ENCODE measurements at regions not wholly inside any gene's neighbourhood (a gene's known extent, or its start where the extent isn't known, plus 50 kb on each side); places are given as distances from the start of the nearest gene placed in this dataset.
"Not testable (repeated sequence)": the region's sequence is repeated elsewhere in the genome, so short reads cannot be mapped to it uniquely, and the experiment has no call there.

GRCh38 chr13:78540058-78540457 lies 63.3 kb downstream of the POU4F1 start:
- Mint-ChIP-seq H3K4me3 (no peak overlapping the region), H3K9me3 (peaks cover 0 to 9% (median 0%) of the 10 kb centered on the region in 9 donors), H3K27me3 (peaks cover 8 to 42% (median 18%) of the 10 kb centered on the region in 5 donors), H3K36me3 (no peaks in the 10 kb centered on the region), H3K4me1 (no peaks in the 10 kb centered on the region), H3K27ac (no peak overlapping the region)
- POLR2A ChIA-PET: no interaction called here
- DNase-seq: no peak
- no peak for ATAC-seq

- H3K27ac Mint-ChIP-seq, DNase-seq, H3K4me1 Mint-ChIP-seq, H3K4me3 Mint-ChIP-seq, ATAC-seq, POLR2A ChIA-PET: not testable (repeated sequence)
- Mint-ChIP-seq H3K9me3 (peaks cover 0 to 27% (median 13%) of the 10 kb centered on the region in 9 donors), H3K27me3 (peaks cover 3 to 28% (median 18%) of the 10 kb centered on the region in 5 donors), H3K36me3 (peaks cover 0 to 11% (median 0%) of the 10 kb centered on the region in 3 donors)
Measured at GRCh38 chr13:78526044-78526443, 77.3 kb downstream of the POU4F1 start.

GRCh38 chr13:78524936-78525335 lies 78.4 kb downstream of the POU4F1 start:
- no peak for ATAC-seq
- Mint-ChIP-seq H3K4me1 (peaks cover 0 to 2% (median 0%) of the 10 kb centered on the region in 4 donors), H3K27me3 (peaks cover 3 to 34% (median 22%) of the 10 kb centered on the region in 5 donors), H3K36me3 (peaks cover 0 to 11% (median 0%) of the 10 kb centered on the region in 3 donors), H3K27ac (no peak overlapping the region), H3K9me3 (peaks cover 0 to 17% (median 8%) of the 10 kb centered on the region in 9 donors), H3K4me3 (no peak overlapping the region)
- DNase-seq: no peak
- POLR2A ChIA-PET: no interaction called here

GRCh38 chr13:78521091-78521490 lies 82.3 kb downstream of the POU4F1 start:
- no peak for ATAC-seq
- Mint-ChIP-seq H3K9me3 (peaks cover 0 to 14% (median 7%) of the 10 kb centered on the region in 9 donors), H3K4me1 (peaks cover 0 to 2% (median 0%) of the 10 kb centered on the region in 4 donors), H3K4me3 (no peak overlapping the region), H3K36me3 (peaks cover 0 to 6% (median 0%) of the 10 kb centered on the region in 3 donors), H3K27ac (no peak overlapping the region), H3K27me3 (peaks cover 4 to 37% (median 18%) of the 10 kb centered on the region in 5 donors)
- DNase-seq: no peak
- POLR2A ChIA-PET: no interaction called here

- ATAC-seq (no peak), DNase-seq (no peak)
- H3K36me3 Mint-ChIP-seq: no peaks in the 10 kb centered on the region
- peaks cover 4 to 34% (median 13%) of the 10 kb centered on the region in 5 donors for H3K27me3 Mint-ChIP-seq
- H3K4me1 Mint-ChIP-seq: no peaks in the 10 kb centered on the region
- peaks cover 0 to 15% (median 5%) of the 10 kb centered on the region in 9 donors for H3K9me3 Mint-ChIP-seq
- H3K27ac Mint-ChIP-seq: no peak overlapping the region
- H3K4me3 Mint-ChIP-seq: no peak overlapping the region
- POLR2A ChIA-PET: no interaction called here
Measured at GRCh38 chr13:78520425-78520824, 82.9 kb downstream of the POU4F1 start.

GRCh38 chr13:78518482-78518881 lies 84.9 kb downstream of the POU4F1 start:
- ATAC-seq, POLR2A ChIA-PET, H3K36me3 Mint-ChIP-seq, H3K4me3 Mint-ChIP-seq, H3K27ac Mint-ChIP-seq, DNase-seq, H3K4me1 Mint-ChIP-seq, H3K9me3 Mint-ChIP-seq: not testable (repeated sequence)
- H3K27me3 Mint-ChIP-seq: peaks cover 4 to 34% (median 9%) of the 10 kb centered on the region in 5 donors

GRCh38 chr13:78499802-78500201 lies 103.5 kb downstream of the POU4F1 start:
- H3K4me3 Mint-ChIP-seq: no peak overlapping the region
- no peaks in the 10 kb centered on the region for H3K4me1 Mint-ChIP-seq
- H3K27me3 Mint-ChIP-seq: peaks cover 4 to 11% (median 6%) of the 10 kb centered on the region in 5 donors
- POLR2A ChIA-PET: no interaction called here
- DNase-seq (no peak), ATAC-seq (no peak)
- no peaks in the 10 kb centered on the region for H3K36me3 Mint-ChIP-seq
- H3K27ac Mint-ChIP-seq: no peak overlapping the region
- H3K9me3 Mint-ChIP-seq: peaks cover 0 to 19% (median 3%) of the 10 kb centered on the region in 9 donors

- POLR2A ChIA-PET: no interaction called here
- Mint-ChIP-seq H3K4me3 (no peak overlapping the region), H3K36me3 (no peaks in the 10 kb centered on the region), H3K27ac (no peak overlapping the region), H3K27me3 (peaks cover 2 to 9% (median 6%) of the 10 kb centered on the region in 5 donors), H3K4me1 (no peaks in the 10 kb centered on the region), H3K9me3 (peaks cover 1 to 19% (median 2%) of the 10 kb centered on the region in 9 donors)
- ATAC-seq (no peak), DNase-seq (no peak)
Measured at GRCh38 chr13:78497702-78498355, 105.5 kb downstream of the POU4F1 start.

GRCh38 chr13:78491978-78492377 lies 111.4 kb downstream of the POU4F1 start:
- POLR2A ChIA-PET: no interaction called here
- peaks cover 2 to 6% (median 4%) of the 10 kb centered on the region in 5 donors for H3K27me3 Mint-ChIP-seq
- no peak overlapping the region for H3K4me3 Mint-ChIP-seq
- H3K27ac Mint-ChIP-seq: no peak overlapping the region
- DNase-seq (no peak), ATAC-seq (no peak)
- H3K9me3 Mint-ChIP-seq: peaks cover 4 to 33% (median 11%) of the 10 kb centered on the region in 9 donors
- no peaks in the 10 kb centered on the region for H3K36me3 Mint-ChIP-seq
- no peaks in the 10 kb centered on the region for H3K4me1 Mint-ChIP-seq

- ATAC-seq, H3K27me3 Mint-ChIP-seq, H3K4me1 Mint-ChIP-seq, DNase-seq, H3K4me3 Mint-ChIP-seq, POLR2A ChIA-PET, H3K27ac Mint-ChIP-seq, H3K36me3 Mint-ChIP-seq: not testable (repeated sequence)
- peaks cover 4 to 33% (median 11%) of the 10 kb centered on the region in 9 donors for H3K9me3 Mint-ChIP-seq
Measured at GRCh38 chr13:78490225-78490624, 113.1 kb downstream of the POU4F1 start.

GRCh38 chr13:78487707-78488106 lies 115.6 kb downstream of the POU4F1 start:
- Mint-ChIP-seq H3K4me1 (no peaks in the 10 kb centered on the region), H3K36me3 (no peaks in the 10 kb centered on the region), H3K4me3 (no peak overlapping the region), H3K27ac (no peak overlapping the region), H3K9me3 (peaks cover 4 to 31% (median 10%) of the 10 kb centered on the region in 9 donors), H3K27me3 (peaks cover 0 to 10% (median 4%) of the 10 kb centered on the region in 5 donors)
- POLR2A ChIA-PET: no interaction called here
- ATAC-seq: no peak
- no peak for DNase-seq

GRCh38 chr13:78485803-78486202 lies 117.5 kb downstream of the POU4F1 start:
- DNase-seq (no peak), ATAC-seq (no peak)
- Mint-ChIP-seq H3K27me3 (peaks cover 0 to 10% (median 4%) of the 10 kb centered on the region in 5 donors), H3K27ac (no peak overlapping the region), H3K4me1 (no peaks in the 10 kb centered on the region), H3K9me3 (peaks cover 0 to 14% (median 5%) of the 10 kb centered on the region in 9 donors), H3K36me3 (no peaks in the 10 kb centered on the region), H3K4me3 (no peak overlapping the region)
- POLR2A ChIA-PET: no interaction called here

- no peak overlapping the region for H3K27ac Mint-ChIP-seq
- H3K27me3 Mint-ChIP-seq: peaks cover 1 to 26% (median 8%) of the 10 kb centered on the region in 5 donors
- H3K36me3 Mint-ChIP-seq: no peaks in the 10 kb centered on the region
- H3K9me3 Mint-ChIP-seq: no peaks in the 10 kb centered on the region
- no peak overlapping the region for H3K4me3 Mint-ChIP-seq
- H3K4me1 Mint-ChIP-seq: no peaks in the 10 kb centered on the region
- POLR2A ChIA-PET: no interaction called here
- ATAC-seq (no peak), DNase-seq (no peak)
Measured at GRCh38 chr13:78478183-78478582, 125.2 kb downstream of the POU4F1 start.

GRCh38 chr13:78476910-78477309 lies 126.4 kb downstream of the POU4F1 start:
- POLR2A ChIA-PET: no interaction called here
- no peaks in the 10 kb centered on the region for H3K36me3 Mint-ChIP-seq
- H3K4me1 Mint-ChIP-seq: no peaks in the 10 kb centered on the region
- ATAC-seq (no peak), DNase-seq (no peak)
- no peaks in the 10 kb centered on the region for H3K9me3 Mint-ChIP-seq
- H3K4me3 Mint-ChIP-seq: no peak overlapping the region
- H3K27me3 Mint-ChIP-seq: peaks cover 1 to 26% (median 8%) of the 10 kb centered on the region in 5 donors
- H3K27ac Mint-ChIP-seq: no peak overlapping the region
